Panc1 (cell line): ENCODE measurements at regions not wholly inside any gene's neighbourhood (a gene's known extent, or its start where the extent isn't known, plus 50 kb on each side); places are given as distances from the start of the nearest gene placed in this dataset.

Experiments used
- ATAC-seq: fragments of 200-7000 bp; cut with Tn5 transposase; 2 replicates; pipeline ENCODE4 v1.9.1; 2020; ENCODE audit warnings: mild to moderate bottlenecking, moderate library complexity
- BruUV-seq: library from RNA; stranded (reverse); fragments of 400-500 nt; replicated peaks from 2 replicates; lab custom pipeline; 2021; lab: Mats Ljungman, UMichigan
- CTCF ChIA-PET: fragments of 300-600 bp; sonication (Branson Sonifier 250); formaldehyde crosslinking; loops from one replicate; lab custom pipeline; 2022; ENCODE audit warnings: antibody characterized with exemption; lab: Charles Lee
- POLR2A ChIA-PET: fragments of 300-600 bp; sonication (Branson Sonifier 250); formaldehyde crosslinking; loops from one replicate; lab custom pipeline; 2022; ENCODE audit warnings: antibody characterized with exemption; lab: Charles Lee
- DNase-seq: peaks from one replicate; pipeline ENCODE4 v3.0.0-alpha.2; 2010; ENCODE audit warnings: low read depth, low spot score
- H3K27ac ChIP-seq: 2 replicates; pipeline ENCODE4 v1.5.1; 2011; ENCODE audit warnings: mild to moderate bottlenecking, low read length, inconsistent platforms
- H3K27me3 ChIP-seq: fragments of 200-500 bp; sonication (Bioruptor generic); 2 replicates; pipeline ENCODE4 v1.6.0; 2014; ENCODE audit warnings: low read length, inconsistent platforms; ENCODE audit not compliant: control insufficient read depth, insufficient read depth
- H3K36me3 ChIP-seq: fragments of 200-500 bp; sonication (Bioruptor generic); 2 replicates; pipeline ENCODE4 v1.5.1; 2014; ENCODE audit warnings: inconsistent platforms, mild to moderate bottlenecking, low read length, moderate library complexity; ENCODE audit not compliant: control insufficient read depth, insufficient read depth
- H3K4me1 ChIP-seq: 2 replicates; pipeline ENCODE4 v1.5.1; 2011; ENCODE audit warnings: inconsistent platforms, mild to moderate bottlenecking, low read length, moderate library complexity; ENCODE audit not compliant: control insufficient read depth, insufficient read depth
- H3K4me3 ChIP-seq, 2 experiments: 2 replicates each; pipeline ENCODE4 v1.5.1; 2011 to 2012; ENCODE audit warnings: low read depth in 2 of 2, low read length in 2 of 2, mild to moderate bottlenecking in 2 of 2, inconsistent platforms in 1 of 2, moderate library complexity in 1 of 2
- H3K9me3 ChIP-seq: fragments of 200-500 bp; sonication (Bioruptor generic); 2 replicates; pipeline ENCODE4 v1.5.1; 2014; ENCODE audit warnings: low read depth, mild to moderate bottlenecking, inconsistent platforms, low read length, moderate library complexity; ENCODE audit not compliant: control insufficient read depth, insufficient read depth
- POLR2AphosphoS5 ChIP-seq: IDR thresholded peaks from 2 replicates; pipeline ENCODE4 v1.6.1; 2012; ENCODE audit warnings: mild to moderate bottlenecking, low read depth, low read length, moderate library complexity
- REST ChIP-seq, 2 experiments: IDR thresholded peaks; 2 replicates each; pipeline ENCODE4 v1.6.1; 2011 to 2012; ENCODE audit warnings: low read depth in 2 of 2, control low read depth in 1 of 2, low read length in 1 of 2, mild to moderate bottlenecking in 1 of 2, moderate library complexity in 1 of 2; ENCODE audit not compliant: insufficient read depth in 1 of 2
- SIN3A ChIP-seq: IDR thresholded peaks from 2 replicates; pipeline ENCODE4 v1.6.1; 2012; ENCODE audit warnings: low read depth, mild to moderate bottlenecking, low read length, moderate library complexity, borderline replicate concordance; ENCODE audit not compliant: insufficient read depth
- TCF7L2 ChIP-seq: IDR thresholded peaks from 2 replicates; pipeline ENCODE4 v1.6.1; 2011; ENCODE audit warnings: mild to moderate bottlenecking, low read depth, low read length, inconsistent platforms
- in situ Hi-C: cut with HindIII; loops from 2 replicates; pipeline ENCODE4 v1.10.0; 2016; ENCODE audit warnings: low sequenced_read_pairs, low pct_unique_long_range_greater_than_20kb
- intact Hi-C: fragments of 100-400 bp; cut with micrococcal nuclease; formaldehyde crosslinking; loops from one replicate; pipeline ENCODE4 v1.10.0; 2022; ENCODE audit not compliant: unreplicated experiment
- TF ChIP-seq, protein P1 (sequence below): fragments of 450-650 bp; IDR thresholded peaks from 2 replicates; pipeline ENCODE4 v1.5.1; 2017; ENCODE audit warnings: mild to moderate bottlenecking

DNA sequence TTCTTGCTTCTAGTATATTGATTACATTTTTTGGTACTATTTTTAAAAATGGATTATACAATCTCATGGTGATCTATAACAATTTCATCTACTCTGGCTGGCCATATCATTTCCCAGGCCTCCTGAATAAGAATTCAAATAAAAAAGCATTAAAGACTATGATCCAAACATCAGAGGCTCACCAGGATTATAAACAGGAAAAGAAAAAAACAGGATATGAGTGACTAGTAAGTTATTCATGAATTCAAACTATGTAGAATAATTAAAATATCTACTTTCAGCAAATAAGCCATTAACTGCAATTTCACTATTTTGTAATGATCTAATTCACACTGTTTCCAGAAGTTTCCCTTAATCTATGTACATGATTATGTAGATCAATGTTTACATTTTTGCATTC is 293.1 kb upstream of the CDH6 start:
- ATAC-seq (no peak), DNase-seq (no peak)
- Histone ChIP-seq H3K36me3 (no peaks in the 10 kb centered on the region), H3K9me3 (no peaks in the 10 kb centered on the region), H3K27me3 (no peaks in the 10 kb centered on the region), H3K4me1 (no peaks in the 10 kb centered on the region), H3K4me3 (no peak overlapping the region), H3K27ac (no peak overlapping the region)
- CTCF ChIA-PET, result no interaction called here
- in situ Hi-C loops (no loop called here), intact Hi-C loops (no loop called here)
- POLR2A ChIA-PET, result no interaction called here
- no TSS peak for BruUV-seq
- no peak for TF ChIP-seq POLR2AphosphoS5
- TF ChIP-seq, protein P1, sequence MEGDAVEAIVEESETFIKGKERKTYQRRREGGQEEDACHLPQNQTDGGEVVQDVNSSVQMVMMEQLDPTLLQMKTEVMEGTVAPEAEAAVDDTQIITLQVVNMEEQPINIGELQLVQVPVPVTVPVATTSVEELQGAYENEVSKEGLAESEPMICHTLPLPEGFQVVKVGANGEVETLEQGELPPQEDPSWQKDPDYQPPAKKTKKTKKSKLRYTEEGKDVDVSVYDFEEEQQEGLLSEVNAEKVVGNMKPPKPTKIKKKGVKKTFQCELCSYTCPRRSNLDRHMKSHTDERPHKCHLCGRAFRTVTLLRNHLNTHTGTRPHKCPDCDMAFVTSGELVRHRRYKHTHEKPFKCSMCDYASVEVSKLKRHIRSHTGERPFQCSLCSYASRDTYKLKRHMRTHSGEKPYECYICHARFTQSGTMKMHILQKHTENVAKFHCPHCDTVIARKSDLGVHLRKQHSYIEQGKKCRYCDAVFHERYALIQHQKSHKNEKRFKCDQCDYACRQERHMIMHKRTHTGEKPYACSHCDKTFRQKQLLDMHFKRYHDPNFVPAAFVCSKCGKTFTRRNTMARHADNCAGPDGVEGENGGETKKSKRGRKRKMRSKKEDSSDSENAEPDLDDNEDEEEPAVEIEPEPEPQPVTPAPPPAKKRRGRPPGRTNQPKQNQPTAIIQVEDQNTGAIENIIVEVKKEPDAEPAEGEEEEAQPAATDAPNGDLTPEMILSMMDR, result no peak
- TF ChIP-seq TCF7L2, result no peak
- no peak for TF ChIP-seq SIN3A
- no peak for TF ChIP-seq REST (IDR thresholded peaks at IDR 0.05; ENCODE audit: insufficient read depth in 1 of 2, low read depth in 2 of 2, low read length in 1 of 2)

DNA sequence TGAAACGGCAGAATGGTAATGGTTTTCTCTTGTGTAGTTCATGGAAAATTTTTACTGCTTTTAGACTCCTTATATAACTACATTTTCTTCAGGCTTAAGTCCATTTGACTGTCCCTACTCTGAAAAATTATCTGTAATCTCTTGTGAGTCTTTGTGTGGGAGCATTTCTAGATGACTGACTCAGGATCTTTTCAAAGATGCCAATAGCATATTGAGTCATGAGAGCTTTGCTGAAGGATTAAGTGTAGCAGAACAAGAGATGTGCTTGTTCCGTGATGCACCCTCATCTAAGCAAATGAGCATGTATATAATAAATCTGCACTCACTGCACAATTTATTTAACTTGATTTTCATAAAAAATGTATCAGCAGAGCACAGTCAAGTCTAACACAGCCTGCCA is 298.7 kb upstream of the CDH6 start:
- no peaks in the 10 kb centered on the region for H3K27me3 ChIP-seq
- ChIA-PET POLR2A (no interaction called here), CTCF (no interaction called here)
- no peak for ATAC-seq
- no peak for DNase-seq
- H3K4me1 ChIP-seq, result no peaks in the 10 kb centered on the region
- intact Hi-C loops, result no loop called here
- no peaks in the 10 kb centered on the region for H3K9me3 ChIP-seq
- TF ChIP-seq REST (IDR thresholded peaks at IDR 0.05; ENCODE audit: insufficient read depth in 1 of 2, low read depth in 2 of 2, low read length in 1 of 2), result no peak
- no peak for TF ChIP-seq TCF7L2
- TF ChIP-seq POLR2AphosphoS5, result no peak
- TF ChIP-seq, protein P1, result no peak
- no peak for TF ChIP-seq SIN3A
- in situ Hi-C loops, result no loop called here
- BruUV-seq, result no TSS peak
- H3K36me3 ChIP-seq, result no peaks in the 10 kb centered on the region
- no peak overlapping the region for H3K27ac ChIP-seq
- no peak overlapping the region for H3K4me3 ChIP-seq
